ENCODE measurements at regions not wholly inside any gene's neighbourhood (a gene's known extent, or its start where the extent isn't known, plus 50 kb on each side); places are given as distances from the start of the nearest gene placed in this dataset.
"Not testable (repeated sequence)": the region's sequence is repeated elsewhere in the genome, so short reads cannot be mapped to it uniquely, and the experiment has no call there.

DNA sequence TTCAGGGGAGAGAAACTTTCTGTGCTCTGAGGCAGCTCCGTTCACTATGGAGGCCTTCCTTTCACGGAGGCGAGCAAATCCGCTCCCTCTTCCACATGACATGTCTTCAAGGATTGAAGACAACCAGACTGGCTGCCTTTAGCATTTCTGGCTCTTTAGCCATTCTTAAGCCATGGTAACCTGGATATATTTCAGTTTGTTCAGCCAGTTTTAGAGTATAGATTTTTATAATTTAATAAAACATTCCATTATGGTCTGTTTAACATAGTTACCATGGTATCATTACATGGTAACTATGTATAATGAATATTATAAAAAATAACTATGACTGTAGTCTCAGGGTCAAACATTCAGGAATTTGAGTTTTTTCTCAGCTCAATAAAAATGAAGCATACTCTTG, 54.2 kb upstream of the NFIA start:
- Histone ChIP-seq H3K27me3 (no peaks in the 10 kb centered on the region), H3K4me3 (no peak overlapping the region), H3K9me3 (no peaks in the 10 kb centered on the region), H3K27ac (no peak overlapping the region), H3K36me3 (no peaks in the 10 kb centered on the region), H3K4me1 (no peaks in the 10 kb centered on the region)
- 98% methylated on average over 4 of the region's 4 CpGs for WGBS
- no peak for DNase-seq (ENCODE audit: low spot score in 2 of 2)
- no peak for TF ChIP-seq POLR2AphosphoS5 (IDR thresholded peaks at IDR 0.05)
- TF ChIP-seq, protein P1, sequence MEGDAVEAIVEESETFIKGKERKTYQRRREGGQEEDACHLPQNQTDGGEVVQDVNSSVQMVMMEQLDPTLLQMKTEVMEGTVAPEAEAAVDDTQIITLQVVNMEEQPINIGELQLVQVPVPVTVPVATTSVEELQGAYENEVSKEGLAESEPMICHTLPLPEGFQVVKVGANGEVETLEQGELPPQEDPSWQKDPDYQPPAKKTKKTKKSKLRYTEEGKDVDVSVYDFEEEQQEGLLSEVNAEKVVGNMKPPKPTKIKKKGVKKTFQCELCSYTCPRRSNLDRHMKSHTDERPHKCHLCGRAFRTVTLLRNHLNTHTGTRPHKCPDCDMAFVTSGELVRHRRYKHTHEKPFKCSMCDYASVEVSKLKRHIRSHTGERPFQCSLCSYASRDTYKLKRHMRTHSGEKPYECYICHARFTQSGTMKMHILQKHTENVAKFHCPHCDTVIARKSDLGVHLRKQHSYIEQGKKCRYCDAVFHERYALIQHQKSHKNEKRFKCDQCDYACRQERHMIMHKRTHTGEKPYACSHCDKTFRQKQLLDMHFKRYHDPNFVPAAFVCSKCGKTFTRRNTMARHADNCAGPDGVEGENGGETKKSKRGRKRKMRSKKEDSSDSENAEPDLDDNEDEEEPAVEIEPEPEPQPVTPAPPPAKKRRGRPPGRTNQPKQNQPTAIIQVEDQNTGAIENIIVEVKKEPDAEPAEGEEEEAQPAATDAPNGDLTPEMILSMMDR (IDR thresholded peaks at IDR 0.05): no peak
- no peak for TF ChIP-seq POLR2A (IDR thresholded peaks at IDR 0.05)
- TF ChIP-seq EP300 (IDR thresholded peaks at IDR 0.05): no peak

DNA sequence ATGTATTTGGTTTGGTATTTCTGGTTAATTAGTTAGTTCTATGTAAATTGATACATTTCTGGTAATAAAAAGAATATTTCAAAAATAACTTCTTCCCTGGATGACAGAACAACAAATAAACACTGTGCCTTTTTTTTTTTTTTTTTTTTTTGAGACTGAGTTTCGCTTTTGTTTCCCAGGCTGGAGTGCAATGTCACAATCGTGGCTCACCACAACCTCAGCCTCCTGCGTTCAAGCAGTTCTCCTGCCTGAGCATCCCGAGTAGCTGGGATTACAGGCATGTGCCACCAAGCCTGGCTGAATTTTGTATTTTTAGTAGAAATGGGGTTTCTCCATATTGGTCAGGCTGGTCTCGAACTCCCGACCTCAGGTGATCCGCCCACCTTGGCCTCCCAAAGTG, 64.3 kb upstream of the NFIA start:
- not testable (repeated sequence) for DNase-seq (ENCODE audit: low spot score in 2 of 2)
- 85% methylated on average over 7 of the region's 7 CpGs for WGBS

DNA sequence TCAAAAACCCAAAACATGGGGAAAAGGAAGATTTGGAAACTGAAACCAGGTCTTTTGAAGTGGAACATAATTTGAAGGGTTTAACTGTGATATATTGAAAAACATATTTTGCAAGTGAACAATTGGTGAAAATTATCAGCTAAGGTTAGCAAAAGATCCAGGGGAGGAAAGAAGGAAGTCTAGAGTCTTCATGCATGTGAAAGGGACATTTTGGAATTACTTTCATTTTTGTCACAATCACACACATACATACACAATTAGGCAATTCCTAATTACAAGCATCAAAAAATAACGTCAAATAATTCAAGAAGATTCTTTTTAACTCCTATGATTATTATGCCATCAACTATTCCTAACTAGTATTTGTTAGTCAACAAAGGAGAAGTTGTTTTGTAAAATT, 64.7 kb upstream of the NFIA start:
- Histone ChIP-seq H3K4me3 (no peak overlapping the region), H3K27me3 (no peaks in the 10 kb centered on the region), H3K4me1 (no peaks in the 10 kb centered on the region), H3K9me3 (no peaks in the 10 kb centered on the region), H3K27ac (no peak overlapping the region), H3K36me3 (no peaks in the 10 kb centered on the region)
- DNase-seq (ENCODE audit: low spot score in 2 of 2): no peak
- TF ChIP-seq POLR2AphosphoS5 (IDR thresholded peaks at IDR 0.05): no peak
- no peak for TF ChIP-seq POLR2A (IDR thresholded peaks at IDR 0.05)
- no peak for TF ChIP-seq EP300 (IDR thresholded peaks at IDR 0.05)
- TF ChIP-seq, protein P1 (IDR thresholded peaks at IDR 0.05): no peak
- WGBS: 82% methylated on average over 1 of the region's 1 CpG

More for the DNA sequence above, 64.3 kb upstream of the NFIA start:
- not testable (repeated sequence) for H3K36me3 ChIP-seq, H3K4me3 ChIP-seq, H3K27ac ChIP-seq, H3K9me3 ChIP-seq, H3K27me3 ChIP-seq, H3K4me1 ChIP-seq

DNA sequence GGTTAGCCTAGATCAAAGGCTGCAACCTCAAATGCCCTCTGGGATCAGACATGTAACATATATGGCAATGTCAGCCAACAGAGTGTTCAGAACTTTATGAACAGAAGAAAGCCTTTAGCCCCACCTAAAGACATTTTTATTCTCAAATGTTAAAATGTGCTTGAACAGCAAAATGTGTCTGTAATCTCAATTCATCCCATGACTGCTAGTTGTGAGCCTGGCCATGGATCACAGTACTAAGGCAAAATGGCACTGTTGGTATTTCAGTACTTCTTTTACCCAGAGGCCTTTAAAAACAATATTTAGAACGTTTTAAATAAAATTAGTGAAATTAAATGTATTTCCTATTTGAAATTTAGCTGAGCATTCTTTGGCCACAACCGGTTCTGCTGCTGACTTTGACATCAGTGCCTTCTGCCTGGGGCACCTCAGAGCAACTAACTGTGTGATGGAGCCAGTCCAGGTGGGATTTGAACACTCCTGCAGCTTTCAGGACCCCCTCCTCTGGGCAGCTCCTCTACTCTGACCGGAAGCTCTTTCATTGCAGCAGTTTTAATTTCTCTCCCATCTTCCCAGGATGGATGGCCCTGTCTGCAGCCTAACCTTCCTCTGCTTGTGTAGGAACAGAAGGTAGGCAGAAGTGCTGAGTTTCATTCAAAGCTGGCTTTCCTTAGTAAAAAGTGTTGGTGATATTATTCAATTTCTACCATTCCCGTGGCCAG, 68.3 kb upstream of the NFIA start:
- Histone ChIP-seq H3K9me3 (no peaks in the 10 kb centered on the region), H3K36me3 (no peaks in the 10 kb centered on the region), H3K4me1 (no peaks in the 10 kb centered on the region), H3K27me3 (no peaks in the 10 kb centered on the region), H3K27ac (no peak overlapping the region), H3K4me3 (no peak overlapping the region)
- DNase-seq (ENCODE audit: low spot score in 2 of 2): no peak
- 72% methylated on average over 4 of the region's 4 CpGs for WGBS
- TF ChIP-seq, protein P1 (IDR thresholded peaks at IDR 0.05): no peak
- TF ChIP-seq POLR2AphosphoS5 (IDR thresholded peaks at IDR 0.05) (no peak), EP300 (IDR thresholded peaks at IDR 0.05) (no peak), POLR2A (IDR thresholded peaks at IDR 0.05) (no peak)

DNA sequence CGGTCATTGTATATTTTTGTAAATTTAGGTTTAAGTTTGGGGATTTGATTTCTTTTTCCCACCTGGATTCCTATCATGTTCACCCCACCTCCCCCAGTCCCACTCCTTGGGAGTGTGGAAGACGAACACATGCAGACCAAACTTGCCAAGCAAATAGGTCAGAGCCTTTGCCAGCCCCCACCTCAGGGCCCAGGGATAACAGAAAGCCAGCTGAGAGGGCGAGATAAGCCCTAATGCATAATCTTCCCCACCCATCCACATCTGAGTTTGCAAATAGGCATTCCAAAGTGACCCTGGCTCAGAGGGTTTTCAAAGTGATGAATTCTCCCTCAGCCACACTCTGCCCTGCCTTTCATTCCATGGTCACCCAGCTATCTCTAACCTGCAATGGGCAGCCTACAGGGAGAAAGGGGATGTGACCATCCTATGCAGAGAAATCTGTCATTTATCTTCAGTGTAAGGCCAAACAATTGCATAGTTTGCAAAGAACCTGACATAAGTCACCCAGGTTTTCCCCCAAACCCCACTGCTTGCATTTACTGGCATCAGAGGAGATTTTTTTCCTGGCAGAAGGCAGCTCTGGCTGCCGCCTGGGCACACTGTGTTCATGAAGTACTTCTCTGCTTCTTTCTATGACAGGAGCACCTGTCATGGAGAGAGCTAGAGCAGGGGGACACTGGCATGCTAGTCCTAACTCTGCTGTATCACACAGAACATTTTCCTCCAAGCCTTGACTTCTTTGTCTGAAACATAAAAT, 69.0 kb upstream of the NFIA start:
- H3K9me3 ChIP-seq: no peaks in the 10 kb centered on the region
- H3K4me1 ChIP-seq: no peaks in the 10 kb centered on the region
- TF ChIP-seq POLR2A (IDR thresholded peaks at IDR 0.05): no peak
- TF ChIP-seq POLR2AphosphoS5 (IDR thresholded peaks at IDR 0.05): no peak
- TF ChIP-seq, protein P1 (IDR thresholded peaks at IDR 0.05): no peak
- TF ChIP-seq EP300 (IDR thresholded peaks at IDR 0.05): no peak
- WGBS: 80% methylated on average over 4 of the region's 4 CpGs
- DNase-seq (ENCODE audit: low spot score in 2 of 2): no peak
- H3K36me3 ChIP-seq: no peaks in the 10 kb centered on the region
- no peak overlapping the region for H3K27ac ChIP-seq
- no peak overlapping the region for H3K4me3 ChIP-seq
- H3K27me3 ChIP-seq: no peaks in the 10 kb centered on the region

Measured in suprapubic skin (tissue), 4 donors.